ENCODE measurements at regions not wholly inside any gene's neighbourhood (a gene's known extent, or its start where the extent isn't known, plus 50 kb on each side); places are given as distances from the start of the nearest gene placed in this dataset.
"Not testable (repeated sequence)": the region's sequence is repeated elsewhere in the genome, so short reads cannot be mapped to it uniquely, and the experiment has no call there.

- TF ChIP-seq CTCF, POLR2A, EP300 (IDR thresholded peaks at IDR 0.05): not testable (repeated sequence)
Observed at GRCh38 chr15:20991253-20991652, 125.1 kb upstream of the POTEB2 start.

Measured in stomach (tissue), 4 donors.